H1 (cell line): ENCODE measurements at regions not wholly inside any gene's neighbourhood (a gene's known extent, or its start where the extent isn't known, plus 50 kb on each side); places are given as distances from the start of the nearest gene placed in this dataset.

Experiments used
- CTCF ChIA-PET: fragments of 300-600 bp; sonication (Branson Sonifier 250); formaldehyde crosslinking; loops from one replicate; lab custom pipeline; 2021; ENCODE audit not compliant: partially characterized antibody; lab: Charles Lee
- POLR2A ChIA-PET: fragments of 300-600 bp; sonication (Branson Sonifier 250); formaldehyde crosslinking; loops from one replicate; lab custom pipeline; 2021; ENCODE audit warnings: inconsistent platforms; ENCODE audit not compliant: partially characterized antibody; lab: Charles Lee
- DNase-seq, 2 experiments: peaks; one replicate each; pipeline versions ENCODE4 v3.0.0 to v3.0.0-alpha.2; 2010 to 2022; ENCODE audit warnings: low spot score in 2 of 2, low read depth in 1 of 2, mixed read lengths in 1 of 2
- FAIRE-seq: peaks from 2 replicates; lab custom pipeline; 2011; peaks lifted over from hg19 to GRCh38; lab: Jason Lieb, UNC
- H2AFZ ChIP-seq: 2 replicates; pipeline ENCODE4 v1.8.1; 2012; ENCODE audit warnings: low read length, inconsistent platforms
- H2AK5ac ChIP-seq: 2 replicates; pipeline ENCODE4 v1.6.1; 2013; ENCODE audit warnings: low read depth, low read length
- H2BK120ac ChIP-seq: replicated peaks from 2 replicates; pipeline ENCODE3; 2013; ENCODE audit warnings: low read depth, low read length, inconsistent platforms
- H2BK12ac ChIP-seq: 2 replicates; pipeline ENCODE4 v1.6.1; 2013; ENCODE audit warnings: low read depth, low read length
- H2BK15ac ChIP-seq: 2 replicates; pipeline ENCODE4 v1.6.1; 2013; ENCODE audit warnings: low read length
- H2BK20ac ChIP-seq: 2 replicates; pipeline ENCODE4 v1.6.1; 2013; ENCODE audit warnings: low read length
- H2BK5ac ChIP-seq: 2 replicates; pipeline ENCODE4 v1.6.1; 2013; ENCODE audit warnings: low read depth, low read length
- H3K14ac ChIP-seq: 2 replicates; pipeline ENCODE4 v1.6.1; 2013; ENCODE audit warnings: inconsistent platforms; ENCODE audit not compliant: insufficient read length
- H3K18ac ChIP-seq: 2 replicates; pipeline ENCODE4 v1.6.1; 2013; ENCODE audit warnings: low read length; ENCODE audit errors: extremely low read depth
- H3K23ac ChIP-seq: 2 replicates; pipeline ENCODE4 v1.6.1; 2013; ENCODE audit warnings: inconsistent platforms; ENCODE audit not compliant: insufficient read length
- H3K23me2 ChIP-seq: 2 replicates; pipeline ENCODE4 v1.6.1; 2013; ENCODE audit warnings: low read depth, low read length
- H3K27ac ChIP-seq: 2 replicates; pipeline ENCODE4 v1.6.1; 2011; ENCODE audit warnings: low read depth, low read length, inconsistent platforms
- H3K27me3 ChIP-seq, 4 experiments: replicated peaks in 1 of 4; 1 replicate in 1 of 4; 2 replicates in 3 of 4; pipeline versions ENCODE4 v1.6.1 to v1.8.1; 2011 to 2013; ENCODE audit warnings: low read length in 3 of 4, mild to moderate bottlenecking in 3 of 4, inconsistent platforms in 2 of 4, mixed read lengths in 2 of 4, moderate library complexity in 1 of 4; ENCODE audit not compliant: control insufficient read depth in 3 of 4, insufficient read depth in 3 of 4; ENCODE audit errors: extremely low read depth in 1 of 4
- H3K36me3 ChIP-seq, 4 experiments: 2 replicates each; pipeline versions ENCODE4 v1.6.1 to v1.8.1; 2011 to 2013; ENCODE audit warnings: mild to moderate bottlenecking in 4 of 4, low read length in 3 of 4, moderate library complexity in 2 of 4, control low read depth in 1 of 4, inconsistent platforms in 1 of 4; ENCODE audit not compliant: insufficient read depth in 4 of 4, control insufficient read depth in 2 of 4
- H3K4ac ChIP-seq: replicated peaks from 2 replicates; pipeline ENCODE3; 2013; ENCODE audit warnings: low read length, low read depth, mixed read lengths, inconsistent platforms; ENCODE audit not compliant: insufficient read length
- H3K4me1 ChIP-seq, 4 experiments: replicated peaks in 1 of 4; 1 replicate in 1 of 4; 2 replicates in 3 of 4; pipeline versions ENCODE4 v1.6.1 to v1.8.1; 2011 to 2013; ENCODE audit warnings: low read length in 3 of 4, inconsistent platforms in 2 of 4, mixed read lengths in 1 of 4; ENCODE audit not compliant: insufficient read depth in 4 of 4, control insufficient read depth in 3 of 4
- H3K4me2 ChIP-seq, 2 experiments: 2 replicates each; pipeline versions ENCODE4 v1.6.1 to v1.8.1; 2011 to 2013; ENCODE audit warnings: low read depth in 2 of 2, low read length in 2 of 2, control low read depth in 1 of 2, inconsistent platforms in 1 of 2, mild to moderate bottlenecking in 1 of 2; ENCODE audit not compliant: insufficient read depth in 1 of 2
- H3K4me3 ChIP-seq, 4 experiments: fragments of 200-600, 300-600 bp in 1 of 4; sonication (generic), shearing (Covaris generic), sonication (Bioruptor Twin) in 1 of 4; 2 replicates each; pipeline versions ENCODE4 v1.5.1 to v1.8.1; 2011 to 2016; ENCODE audit warnings: low read length in 4 of 4, low read depth in 3 of 4, control low read depth in 2 of 4, inconsistent platforms in 2 of 4, mild to moderate bottlenecking in 2 of 4, mixed read lengths in 1 of 4, moderate library complexity in 1 of 4; ENCODE audit not compliant: insufficient read depth in 2 of 4; ENCODE audit errors: extremely low read depth in 1 of 4
- H3K56ac ChIP-seq: replicated peaks from 2 replicates; pipeline ENCODE3; 2013; ENCODE audit warnings: low read depth, mild to moderate bottlenecking, mixed read lengths, low read length, inconsistent platforms; ENCODE audit not compliant: insufficient read length
- H3K79me1 ChIP-seq: 2 replicates; pipeline ENCODE4 v1.6.1; 2013; ENCODE audit warnings: low read depth, low read length, control low read depth
- H3K79me2 ChIP-seq, 2 experiments: 2 replicates each; pipeline versions ENCODE4 v1.6.1 to v1.8.1; 2012 to 2013; ENCODE audit warnings: low read length in 2 of 2, mild to moderate bottlenecking in 2 of 2, inconsistent platforms in 1 of 2; ENCODE audit not compliant: insufficient read depth in 2 of 2, control insufficient read depth in 1 of 2
- H3K9ac ChIP-seq, 4 experiments: replicated peaks in 1 of 4; 1 replicate in 1 of 4; 2 replicates in 3 of 4; pipeline versions ENCODE4 v1.6.1 to v1.8.1; 2011 to 2013; ENCODE audit warnings: low read depth in 3 of 4, low read length in 3 of 4, control low read depth in 2 of 4, mild to moderate bottlenecking in 2 of 4, moderate library complexity in 2 of 4, inconsistent platforms in 1 of 4; ENCODE audit errors: extremely low read depth in 1 of 4
- H3K9me3 ChIP-seq, 2 experiments: 2 replicates each; pipeline versions ENCODE4 v1.6.1 to v1.8.1; 2012 to 2013; ENCODE audit warnings: mild to moderate bottlenecking in 2 of 2, moderate library complexity in 2 of 2, control low read depth in 1 of 2, inconsistent platforms in 1 of 2, low read depth in 1 of 2, low read length in 1 of 2, mixed read lengths in 1 of 2; ENCODE audit not compliant: insufficient read depth in 2 of 2
- H4K20me1 ChIP-seq, 2 experiments: replicated peaks in 1 of 2; 2 replicates each; pipeline versions ENCODE3 to v1.8.1; 2011 to 2013; ENCODE audit warnings: inconsistent platforms in 2 of 2, low read length in 2 of 2, mild to moderate bottlenecking in 1 of 2; ENCODE audit not compliant: insufficient read depth in 2 of 2, control insufficient read depth in 1 of 2
- H4K5ac ChIP-seq: 2 replicates; pipeline ENCODE4 v1.6.1; 2013; ENCODE audit warnings: low read length, low read depth, mixed read lengths, inconsistent platforms; ENCODE audit not compliant: insufficient read length
- H4K8ac ChIP-seq: 2 replicates; pipeline ENCODE4 v1.8.0; 2013; ENCODE audit warnings: mild to moderate bottlenecking, moderate library complexity, low read length, inconsistent platforms; ENCODE audit not compliant: insufficient read depth; ENCODE audit errors: extremely low read depth
- H4K91ac ChIP-seq: replicated peaks from 2 replicates; pipeline ENCODE3; 2013; ENCODE audit warnings: low read length, mixed read lengths, inconsistent platforms; ENCODE audit not compliant: insufficient read length
- JUND ChIP-seq: IDR thresholded peaks from 2 replicates; pipeline ENCODE4 v1.6.1; 2011; ENCODE audit warnings: mild to moderate bottlenecking, improper control_type of control experiment, low read length
- KDM1A ChIP-seq: fragments of 200-600, 300-600 bp; sonication (generic); IDR thresholded peaks from 2 replicates; pipeline ENCODE4 v1.7.1; 2016; ENCODE audit warnings: mild to moderate bottlenecking, low read length, borderline replicate concordance
- RAD21 ChIP-seq, 2 experiments: IDR thresholded peaks in 1 of 2; conservative IDR thresholded peaks in 1 of 2; 2 replicates each; pipeline ENCODE4 v1.6.1; 2011; ENCODE audit warnings: low read depth in 2 of 2, low read length in 2 of 2, improper control_type of control experiment in 1 of 2, inconsistent platforms in 1 of 2, mild to moderate bottlenecking in 1 of 2, moderate library complexity in 1 of 2
- SIRT6 ChIP-seq: IDR thresholded peaks from one replicate; pipeline ENCODE4 v1.7.1; 2012; ENCODE audit warnings: low read length, inconsistent platforms
- WGBS, 2 experiments: shearing (Covaris generic) in 1 of 2; methylation state at CpG; one replicate each; pipeline versions ENCODE4 v1.1.6 to v1.1.7; 2013 to 2015; ENCODE audit warnings: low lambda C conversion rate in 2 of 2, mixed read lengths in 2 of 2, inconsistent platforms in 1 of 2, low coverage in 1 of 2, missing lambda C conversion rate in 1 of 2; ENCODE audit not compliant: insufficient replicate concordance in 2 of 2, insufficient coverage in 1 of 2, insufficient read length in 1 of 2; ENCODE audit errors: extremely low coverage in 1 of 2, missing lambda C conversion rate in 1 of 2; 5-methylcytosine and 5-hydroxymethylcytosine counted together
- TF ChIP-seq, protein P1 (sequence below), 3 experiments: IDR thresholded peaks; 1 replicate in 2 of 3; 2 replicates in 1 of 3; pipeline versions ENCODE4 v1.5.1 to v1.6.1; 2011; ENCODE audit warnings: low read length in 3 of 3, mild to moderate bottlenecking in 3 of 3, inconsistent platforms in 2 of 3, low read depth in 1 of 3, moderate library complexity in 1 of 3; ENCODE audit not compliant: insufficient read depth in 1 of 3; ENCODE audit errors: control extremely low read depth in 1 of 3

DNA sequence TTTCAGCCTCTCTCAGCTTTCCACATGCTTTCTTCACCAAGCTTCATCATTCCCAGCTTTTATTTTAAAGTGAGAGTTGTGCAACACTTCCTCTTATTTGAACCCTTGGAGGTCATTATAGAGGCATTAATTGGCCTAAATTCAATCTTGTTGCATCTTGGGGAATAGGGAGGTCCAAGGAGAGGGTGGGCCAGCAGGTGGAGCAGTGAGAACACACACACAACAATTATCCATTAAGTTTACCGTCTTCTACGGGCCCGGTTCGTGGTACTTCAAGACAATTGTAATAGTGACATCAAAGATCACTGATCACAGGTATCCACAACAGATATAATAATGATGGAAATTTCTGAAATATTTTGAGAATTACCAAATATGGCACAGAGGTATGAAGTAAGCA lies 457.2 kb upstream of the SMIM21 start:
- no peak overlapping the region for H4K5ac ChIP-seq
- H2BK12ac ChIP-seq = no peak overlapping the region
- ChIA-PET CTCF (interaction anchor here (1.0 to 1.6 kb wide), 9 partner anchors 10 to 493 kb away, joined by 3 to 6 read pairs (median 3); no protein-coding TSS in a partner anchor), POLR2A (no interaction called here)
- no peaks in the 10 kb centered on the region; a peak in 1 of 8 replicates for H3K36me3 ChIP-seq
- 94% methylated on average over 4 of the region's 4 CpGs; no CpG with 5 or more reads in 1 of the 2 experiments for WGBS, 2 experiments
- H3K4me1 ChIP-seq = no peaks in the 10 kb centered on the region
- H3K23ac ChIP-seq = no peak overlapping the region
- no peak overlapping the region for H2AFZ ChIP-seq
- FAIRE-seq = no peak
- no peak overlapping the region for H3K4ac ChIP-seq
- no peak overlapping the region for H3K4me3 ChIP-seq
- no peak overlapping the region for H3K27ac ChIP-seq
- H3K9me3 ChIP-seq = no peaks in the 10 kb centered on the region; a peak in 1 of 4 replicates
- H3K79me2 ChIP-seq = no peaks in the 10 kb centered on the region
- no peak overlapping the region for H2BK20ac ChIP-seq
- H3K4me2 ChIP-seq = no peak overlapping the region
- TF ChIP-seq KDM1A (no peak), SIRT6 (no peak), RAD21 (IDR thresholded peaks at IDR 0.05 in 1 of 2, conservative IDR thresholded peaks at IDR 0.05 in 1 of 2; ENCODE audit: low read depth in 2 of 2, low read length in 2 of 2) (peak; percentile 71 to 74), JUND (no peak)
- TF ChIP-seq, protein P1, sequence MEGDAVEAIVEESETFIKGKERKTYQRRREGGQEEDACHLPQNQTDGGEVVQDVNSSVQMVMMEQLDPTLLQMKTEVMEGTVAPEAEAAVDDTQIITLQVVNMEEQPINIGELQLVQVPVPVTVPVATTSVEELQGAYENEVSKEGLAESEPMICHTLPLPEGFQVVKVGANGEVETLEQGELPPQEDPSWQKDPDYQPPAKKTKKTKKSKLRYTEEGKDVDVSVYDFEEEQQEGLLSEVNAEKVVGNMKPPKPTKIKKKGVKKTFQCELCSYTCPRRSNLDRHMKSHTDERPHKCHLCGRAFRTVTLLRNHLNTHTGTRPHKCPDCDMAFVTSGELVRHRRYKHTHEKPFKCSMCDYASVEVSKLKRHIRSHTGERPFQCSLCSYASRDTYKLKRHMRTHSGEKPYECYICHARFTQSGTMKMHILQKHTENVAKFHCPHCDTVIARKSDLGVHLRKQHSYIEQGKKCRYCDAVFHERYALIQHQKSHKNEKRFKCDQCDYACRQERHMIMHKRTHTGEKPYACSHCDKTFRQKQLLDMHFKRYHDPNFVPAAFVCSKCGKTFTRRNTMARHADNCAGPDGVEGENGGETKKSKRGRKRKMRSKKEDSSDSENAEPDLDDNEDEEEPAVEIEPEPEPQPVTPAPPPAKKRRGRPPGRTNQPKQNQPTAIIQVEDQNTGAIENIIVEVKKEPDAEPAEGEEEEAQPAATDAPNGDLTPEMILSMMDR (IDR thresholded peaks at IDR 0.05; ENCODE audit: control extremely low read depth in 1 of 3, insufficient read depth in 1 of 3, low read depth in 1 of 3, low read length in 3 of 3) = peak; percentile 36 to 54 (median 42)
- H3K79me1 ChIP-seq = no peaks in the 10 kb centered on the region
- H3K27me3 ChIP-seq = no peaks in the 10 kb centered on the region
- no peak overlapping the region for H3K14ac ChIP-seq
- no peak overlapping the region for H4K8ac ChIP-seq
- H3K23me2 ChIP-seq = no peaks in the 10 kb centered on the region
- no peak overlapping the region for H3K56ac ChIP-seq
- no peak for DNase-seq
- no peak overlapping the region for H2BK15ac ChIP-seq
- no peak overlapping the region for H4K91ac ChIP-seq
- no peak overlapping the region for H2BK120ac ChIP-seq
- no peaks in the 10 kb centered on the region for H4K20me1 ChIP-seq
- H3K18ac ChIP-seq = no peak overlapping the region
- no peak overlapping the region for H2BK5ac ChIP-seq
- no peak overlapping the region for H2AK5ac ChIP-seq
- H3K9ac ChIP-seq = no peak overlapping the region
